ENCODE measurements at regions not wholly inside any gene's neighbourhood (a gene's known extent, or its start where the extent isn't known, plus 50 kb on each side); places are given as distances from the start of the nearest gene placed in this dataset.
"Not testable (repeated sequence)": the region's sequence is repeated elsewhere in the genome, so short reads cannot be mapped to it uniquely, and the experiment has no call there.

DNA sequence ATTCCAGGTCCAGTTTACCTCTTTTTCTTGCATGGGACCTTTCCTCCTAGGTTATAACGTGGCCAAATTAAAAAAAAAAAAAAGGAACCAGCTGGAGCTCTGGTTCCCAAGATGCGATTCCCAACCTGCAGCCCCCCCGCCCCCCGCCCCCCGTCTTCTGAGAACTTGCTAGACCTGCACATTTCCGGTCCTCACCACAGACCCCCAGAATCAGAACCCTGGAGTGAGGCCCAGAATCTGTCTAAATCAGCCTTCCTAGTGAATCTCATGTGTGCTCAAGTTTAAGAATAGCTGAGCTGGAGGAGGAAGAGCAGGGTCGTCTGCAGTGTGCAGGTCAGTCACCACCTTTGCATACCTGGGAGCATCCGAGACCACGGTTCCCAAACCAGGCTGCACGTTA is 144.2 kb downstream of the KLF6 start:
- no peaks in the 10 kb centered on the region for H3K4me1 Mint-ChIP-seq (ENCODE audit: low read depth)
- H3K36me3 Mint-ChIP-seq (ENCODE audit: low read depth): no peaks in the 10 kb centered on the region
- intact Hi-C loops (cut with micrococcal nuclease): no loop called here
- no peak overlapping the region for H3K27ac Mint-ChIP-seq
- no peak overlapping the region for H3K4me3 Mint-ChIP-seq
- peaks cover 9% of the 10 kb centered on the region for H3K27me3 Mint-ChIP-seq
- H3K9me3 Mint-ChIP-seq: peaks cover 10% of the 10 kb centered on the region

DNA sequence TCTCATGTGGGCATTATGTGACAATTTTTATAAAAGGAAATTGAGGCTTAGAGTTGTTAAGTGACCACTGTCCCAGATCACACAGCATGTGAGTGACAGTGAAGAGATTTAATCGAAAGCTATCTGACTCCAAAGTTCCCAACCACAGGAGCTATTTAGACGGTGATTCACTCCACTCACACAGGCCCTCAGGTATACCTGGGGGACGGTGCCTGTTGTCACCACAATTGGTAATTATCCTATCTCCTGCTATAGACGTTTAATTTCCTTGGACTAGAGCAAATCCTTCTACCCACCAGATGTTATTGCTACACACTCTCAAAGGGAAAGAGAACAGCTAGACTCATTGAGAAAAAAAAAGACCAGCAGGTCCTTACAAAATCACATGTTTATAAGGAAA is 145.5 kb downstream of the KLF6 start:
- peaks cover 9% of the 10 kb centered on the region for H3K27me3 Mint-ChIP-seq
- H3K36me3 Mint-ChIP-seq (ENCODE audit: low read depth): no peaks in the 10 kb centered on the region
- H3K4me3 Mint-ChIP-seq: no peak overlapping the region
- intact Hi-C loops (cut with micrococcal nuclease): no loop called here
- H3K4me1 Mint-ChIP-seq (ENCODE audit: low read depth): no peaks in the 10 kb centered on the region
- no peak overlapping the region for H3K27ac Mint-ChIP-seq
- peaks cover 10% of the 10 kb centered on the region for H3K9me3 Mint-ChIP-seq

DNA sequence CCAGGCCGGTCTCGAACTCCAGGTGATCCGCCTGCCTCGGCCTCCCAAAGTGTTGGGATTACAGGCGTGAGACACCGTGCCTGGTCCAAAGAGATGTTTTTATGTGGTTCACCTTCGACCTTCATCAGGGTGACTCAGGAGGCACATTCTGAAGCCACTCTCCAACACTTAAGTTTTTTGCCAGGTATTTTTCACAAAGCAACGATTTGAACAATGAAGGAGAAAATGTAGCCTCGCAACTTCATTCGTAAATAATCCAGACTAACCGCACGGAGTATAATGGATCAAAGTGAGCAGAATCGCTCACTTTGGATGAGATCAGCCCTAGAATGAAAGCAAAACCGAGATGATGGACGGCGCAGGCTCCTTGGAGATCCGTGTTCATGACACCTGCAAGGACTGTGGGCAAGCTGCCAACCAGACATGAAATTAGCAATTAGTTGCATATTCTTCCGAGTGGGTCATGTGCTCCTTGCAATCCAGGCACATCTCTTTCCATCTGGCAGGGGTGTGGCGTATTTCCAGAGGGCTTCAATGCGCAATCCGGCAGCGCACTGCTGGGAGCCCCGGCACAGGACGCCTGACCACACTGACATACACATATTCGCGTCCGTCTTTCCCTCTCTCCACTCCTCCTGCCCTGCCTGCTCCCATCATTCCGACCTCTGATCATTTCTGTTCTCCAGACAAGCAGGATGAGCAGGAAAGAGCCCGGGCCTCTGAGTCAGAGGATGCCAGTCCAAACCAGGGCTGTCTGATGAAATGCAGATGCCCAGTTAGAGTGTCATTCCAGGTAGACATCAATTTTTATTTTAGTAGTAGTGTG is 148.4 kb downstream of the KLF6 start:
- H3K27ac Mint-ChIP-seq: no peak overlapping the region

DNA sequence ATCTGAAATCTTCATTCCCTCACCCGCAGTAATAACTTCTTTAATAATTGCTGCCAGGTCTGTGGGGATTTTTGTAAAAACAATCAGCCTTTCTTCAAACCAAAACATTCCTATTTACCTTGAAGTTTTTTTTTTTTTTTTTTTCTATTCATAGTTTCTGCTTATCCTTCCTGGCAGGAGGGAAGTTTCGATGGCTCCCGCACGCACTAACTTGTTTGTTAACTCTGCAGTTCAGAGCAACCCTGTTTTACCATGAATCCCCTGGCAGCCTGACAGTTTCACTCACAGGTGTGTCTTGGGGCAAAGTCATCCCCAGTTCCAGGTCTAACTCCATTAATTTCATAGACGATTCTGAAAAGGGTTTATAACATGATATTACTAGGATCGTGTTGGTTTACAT is 149.3 kb downstream of the KLF6 start:
- Mint-ChIP-seq H3K36me3 (ENCODE audit: low read depth) (no peaks in the 10 kb centered on the region), H3K9me3 (no peaks in the 10 kb centered on the region), H3K27ac (no peak overlapping the region), H3K27me3 (peaks cover 8% of the 10 kb centered on the region), H3K4me1 (ENCODE audit: low read depth) (no peaks in the 10 kb centered on the region), H3K4me3 (no peak overlapping the region)
- intact Hi-C loops (cut with micrococcal nuclease): no loop called here

More for the DNA sequence above, 148.4 kb downstream of the KLF6 start:
- Mint-ChIP-seq H3K36me3 (ENCODE audit: low read depth) (no peaks in the 10 kb centered on the region), H3K4me1 (ENCODE audit: low read depth) (no peaks in the 10 kb centered on the region), H3K27me3 (peaks cover 4% of the 10 kb centered on the region), H3K9me3 (peaks cover under 1% of the 10 kb centered on the region), H3K4me3 (no peak overlapping the region)
- intact Hi-C loops (cut with micrococcal nuclease): no loop called here

DNA sequence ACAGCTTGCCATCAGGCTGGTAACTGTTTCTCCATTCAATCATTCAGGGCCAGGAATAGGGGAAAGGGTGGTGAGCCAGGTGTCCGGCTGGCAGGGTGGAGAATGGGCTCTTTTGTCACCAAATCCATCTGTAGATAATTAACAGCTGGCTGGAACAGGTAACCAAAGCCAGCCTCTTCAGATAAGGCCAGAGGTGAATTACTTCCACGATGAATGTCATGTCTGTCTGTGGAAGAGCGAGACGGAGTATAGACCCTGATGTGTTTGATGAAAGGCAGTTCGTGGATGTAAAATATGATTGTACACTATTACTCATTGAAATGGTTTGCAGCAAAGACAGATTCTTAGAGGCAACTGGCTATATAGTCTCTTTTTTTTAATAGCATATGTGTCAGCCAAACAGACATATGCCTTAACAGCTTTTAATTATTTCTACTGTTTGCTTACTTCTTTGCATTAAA is 149.8 kb downstream of the KLF6 start:
- no peaks in the 10 kb centered on the region for H3K36me3 Mint-ChIP-seq (ENCODE audit: low read depth)
- no peak overlapping the region for H3K27ac Mint-ChIP-seq
- no peak overlapping the region for H3K4me3 Mint-ChIP-seq
- intact Hi-C loops (cut with micrococcal nuclease): no loop called here
- peaks cover 9% of the 10 kb centered on the region for H3K27me3 Mint-ChIP-seq
- no peaks in the 10 kb centered on the region for H3K4me1 Mint-ChIP-seq (ENCODE audit: low read depth)
- no peaks in the 10 kb centered on the region for H3K9me3 Mint-ChIP-seq

DNA sequence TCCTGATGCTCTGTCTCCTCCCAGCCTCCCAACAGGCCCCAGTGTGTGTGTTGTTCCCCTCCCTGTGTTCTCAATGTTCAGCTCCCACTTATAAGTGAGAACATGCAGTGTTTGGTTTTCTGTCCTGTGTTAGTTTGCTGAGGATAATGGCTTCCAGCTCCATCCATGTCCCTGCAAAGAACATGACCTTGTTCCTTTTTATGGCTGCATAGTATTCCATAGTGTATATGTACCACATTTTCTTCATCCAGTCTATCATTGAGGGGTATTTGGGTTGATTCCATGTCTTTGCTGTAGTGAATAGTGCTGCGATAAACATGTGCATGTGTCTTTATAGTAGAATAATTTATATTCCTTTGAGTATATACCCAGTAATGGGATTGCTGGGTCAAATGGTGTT is 150.4 kb downstream of the KLF6 start:
- intact Hi-C loops (cut with micrococcal nuclease); H3K27ac Mint-ChIP-seq; H3K9me3 Mint-ChIP-seq; H3K4me1 Mint-ChIP-seq (ENCODE audit: low read depth); H3K4me3 Mint-ChIP-seq; H3K27me3 Mint-ChIP-seq; H3K36me3 Mint-ChIP-seq (ENCODE audit: low read depth): not testable (repeated sequence)

DNA sequence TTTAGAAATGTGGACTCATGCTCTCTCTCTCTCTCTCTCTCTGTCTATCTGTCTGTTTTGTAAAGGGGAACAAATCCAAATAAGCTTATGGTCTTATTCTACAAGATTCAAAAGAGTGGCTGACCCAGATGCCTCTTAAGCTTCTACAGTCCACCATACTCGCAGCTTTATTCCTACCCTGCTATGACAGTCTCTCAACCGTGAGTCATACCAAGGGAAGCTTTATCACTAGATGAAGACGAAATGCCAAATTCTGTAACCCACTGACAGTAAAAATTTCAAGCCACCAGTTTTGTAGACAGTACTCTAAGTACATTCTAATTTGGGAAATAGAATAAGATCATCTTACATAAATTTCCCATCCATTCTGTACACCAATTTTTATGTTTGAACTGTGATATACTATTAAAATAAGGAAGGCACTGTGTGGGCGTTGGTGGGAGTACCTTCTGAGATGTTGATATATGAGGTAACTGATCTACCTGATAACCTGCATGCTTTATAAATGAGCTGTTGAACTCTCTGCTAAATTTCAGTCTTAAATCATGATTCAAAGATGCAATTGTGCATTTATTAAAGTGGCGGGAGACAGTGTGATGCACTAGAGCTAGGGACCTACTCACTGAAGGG is 153.2 kb downstream of the KLF6 start:
- H3K36me3 Mint-ChIP-seq (ENCODE audit: low read depth): no peaks in the 10 kb centered on the region
- H3K27me3 Mint-ChIP-seq: peaks cover 9% of the 10 kb centered on the region
- intact Hi-C loops (cut with micrococcal nuclease): no loop called here
- no peak overlapping the region for H3K27ac Mint-ChIP-seq
- H3K4me1 Mint-ChIP-seq (ENCODE audit: low read depth): no peaks in the 10 kb centered on the region
- no peak overlapping the region for H3K4me3 Mint-ChIP-seq
- H3K9me3 Mint-ChIP-seq: no peaks in the 10 kb centered on the region

DNA sequence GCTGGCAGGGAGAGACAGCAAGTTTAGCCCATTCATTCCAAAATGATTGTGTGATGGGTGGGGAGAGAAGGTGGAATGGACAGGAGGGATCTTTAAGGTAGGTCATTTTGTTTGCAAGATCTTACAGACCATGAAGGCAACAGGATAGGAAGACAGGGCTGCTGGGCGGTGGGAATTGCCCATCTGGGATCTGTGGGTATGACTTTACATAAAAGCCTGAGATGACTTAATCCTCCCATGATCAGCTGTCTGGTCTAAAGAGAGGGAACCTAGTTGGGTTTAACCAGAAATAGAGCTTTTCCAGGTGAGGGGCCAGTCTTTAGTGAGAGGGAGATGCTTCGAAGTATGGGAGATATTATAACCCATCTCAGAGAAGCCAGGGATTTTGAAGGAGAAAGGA is 153.7 kb downstream of the KLF6 start:
- Mint-ChIP-seq H3K27me3 (peaks cover 9% of the 10 kb centered on the region), H3K9me3 (no peaks in the 10 kb centered on the region), H3K36me3 (ENCODE audit: low read depth) (no peaks in the 10 kb centered on the region), H3K4me3 (no peak overlapping the region), H3K27ac (no peak overlapping the region), H3K4me1 (ENCODE audit: low read depth) (no peaks in the 10 kb centered on the region)
- intact Hi-C loops (cut with micrococcal nuclease): no loop called here

DNA sequence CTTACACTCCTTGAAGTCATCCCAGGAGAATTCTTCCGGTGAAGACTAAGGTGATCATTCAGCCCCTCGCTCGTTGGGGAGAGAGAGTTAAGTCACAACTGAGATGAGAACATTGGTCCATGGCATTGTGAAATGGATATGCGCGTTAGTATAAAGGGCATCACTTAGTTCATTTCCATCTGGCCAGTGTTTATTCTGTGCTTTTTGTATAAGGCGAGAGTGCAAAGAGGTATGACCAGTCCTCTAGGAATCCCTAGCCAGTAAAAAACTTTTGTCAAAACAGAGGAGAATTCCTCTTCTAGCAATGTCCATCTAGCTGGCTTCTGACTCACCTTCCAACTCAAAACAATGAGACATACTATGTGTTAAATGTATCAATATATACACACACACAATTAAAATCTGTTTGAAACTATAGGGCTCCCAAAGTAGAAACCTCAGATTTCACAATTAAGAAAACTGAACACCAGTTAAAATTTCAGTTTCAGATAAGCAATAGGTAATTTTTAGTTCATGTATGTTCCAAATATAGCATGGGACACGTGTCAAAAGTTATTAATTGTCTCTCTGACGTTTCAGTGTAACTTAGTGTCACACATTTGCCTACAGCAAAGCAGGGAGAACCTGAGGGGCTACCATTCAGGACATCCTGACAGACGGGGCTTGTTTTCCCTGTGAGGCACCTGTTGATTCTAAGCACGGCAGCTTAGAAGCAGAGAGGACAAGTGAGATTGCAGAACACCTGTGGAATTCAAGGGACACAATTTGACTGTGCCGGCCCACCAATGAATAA is 158.9 kb downstream of the KLF6 start:
- H3K27me3 Mint-ChIP-seq: peaks cover 5% of the 10 kb centered on the region
- intact Hi-C loops (cut with micrococcal nuclease): no loop called here
- no peak overlapping the region for H3K27ac Mint-ChIP-seq
- H3K36me3 Mint-ChIP-seq (ENCODE audit: low read depth): no peaks in the 10 kb centered on the region
- no peak overlapping the region for H3K4me3 Mint-ChIP-seq
- H3K4me1 Mint-ChIP-seq (ENCODE audit: low read depth): peaks cover 10% of the 10 kb centered on the region
- H3K9me3 Mint-ChIP-seq: no peaks in the 10 kb centered on the region

DNA sequence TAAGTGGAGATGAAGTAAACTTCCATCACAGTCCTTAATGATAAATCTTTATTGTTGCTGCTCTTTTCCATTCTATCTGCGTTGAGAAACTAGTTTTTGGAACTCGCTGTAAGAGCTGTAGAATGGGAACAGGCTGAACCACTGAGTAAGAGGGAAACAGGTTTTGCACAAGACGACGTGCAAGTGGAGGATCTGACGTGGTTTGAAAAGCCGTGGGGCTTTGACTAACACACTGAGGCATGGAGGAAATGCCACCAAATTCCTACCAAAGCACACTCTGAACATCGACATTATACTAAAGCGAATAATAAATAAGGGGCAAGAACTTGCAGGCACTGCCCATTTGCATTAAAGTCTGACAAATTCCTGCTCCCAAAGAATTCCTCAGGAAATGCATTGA is 160.6 kb downstream of the KLF6 start:
- Mint-ChIP-seq H3K4me3 (no peak overlapping the region), H3K27ac (no peak overlapping the region), H3K36me3 (ENCODE audit: low read depth) (peaks cover 7% of the 10 kb centered on the region), H3K4me1 (ENCODE audit: low read depth) (peaks cover 10% of the 10 kb centered on the region), H3K9me3 (peaks cover 13% of the 10 kb centered on the region), H3K27me3 (peaks cover 4% of the 10 kb centered on the region)
- intact Hi-C loops (cut with micrococcal nuclease): no loop called here

DNA sequence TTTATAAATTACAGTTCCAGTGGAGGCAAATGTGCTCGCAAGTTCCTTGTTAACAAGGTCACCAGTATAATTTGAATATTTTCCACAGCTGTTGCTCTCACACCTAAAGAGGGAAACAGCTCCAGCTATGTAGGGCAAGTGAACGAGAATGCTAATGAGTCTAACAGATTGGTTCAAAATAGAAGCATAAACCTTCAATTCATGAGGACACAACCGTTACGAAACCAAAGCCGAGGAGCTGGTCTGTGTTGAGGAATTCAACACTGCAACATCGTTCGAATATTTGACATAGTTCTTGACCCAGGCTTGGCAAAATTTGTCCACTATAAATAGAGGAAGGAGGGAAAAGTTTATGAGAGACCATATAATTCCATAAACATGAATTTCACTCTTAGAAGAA is 161.3 kb downstream of the KLF6 start:
- Mint-ChIP-seq H3K36me3 (ENCODE audit: low read depth) (peaks cover 7% of the 10 kb centered on the region), H3K9me3 (peaks cover 13% of the 10 kb centered on the region), H3K4me3 (no peak overlapping the region), H3K27me3 (peaks cover 4% of the 10 kb centered on the region), H3K4me1 (ENCODE audit: low read depth) (peaks cover 10% of the 10 kb centered on the region), H3K27ac (no peak overlapping the region)
- intact Hi-C loops (cut with micrococcal nuclease): no loop called here

DNA sequence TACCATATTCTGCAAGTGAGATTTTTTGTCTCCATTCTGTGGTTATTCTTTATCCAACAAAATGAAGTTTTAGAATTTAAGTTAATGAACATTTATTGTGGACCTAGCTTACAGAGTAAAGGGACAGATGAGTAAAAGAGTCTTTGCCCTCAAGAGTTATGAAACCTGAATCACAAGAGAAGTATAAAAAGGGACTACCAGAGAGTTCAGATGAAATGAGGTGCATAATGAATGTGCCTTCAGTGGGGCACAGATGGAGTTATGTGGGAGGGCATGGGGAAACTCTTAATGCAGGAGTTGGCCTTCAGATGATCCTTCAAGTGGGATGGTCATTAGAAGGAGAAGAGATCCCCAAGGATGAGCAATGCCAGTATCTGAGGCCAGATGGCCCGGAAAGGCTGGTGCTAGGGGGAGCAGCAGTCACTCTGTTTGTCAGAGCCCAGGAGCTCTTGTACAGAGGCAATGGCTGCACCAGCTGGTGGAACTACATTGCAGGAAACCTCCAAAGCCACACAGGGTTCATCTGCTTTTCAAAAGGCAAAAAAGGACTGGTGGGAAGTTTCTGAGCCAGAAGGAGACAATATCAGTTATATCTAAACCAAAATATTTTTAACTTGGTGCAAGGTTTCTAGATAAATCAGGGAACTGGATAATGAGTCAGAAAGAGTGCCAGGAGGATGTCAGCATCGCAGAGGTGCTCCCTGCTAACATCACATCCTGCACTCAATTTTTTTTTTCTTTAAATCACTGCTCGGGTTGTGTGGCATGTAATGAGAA is 162.0 kb downstream of the KLF6 start:
- peaks cover 4% of the 10 kb centered on the region for H3K27me3 Mint-ChIP-seq
- peaks cover 10% of the 10 kb centered on the region for H3K4me1 Mint-ChIP-seq (ENCODE audit: low read depth)
- H3K4me3 Mint-ChIP-seq: no peak overlapping the region
- no peak overlapping the region for H3K27ac Mint-ChIP-seq
- H3K9me3 Mint-ChIP-seq: peaks cover 13% of the 10 kb centered on the region
- peaks cover 7% of the 10 kb centered on the region for H3K36me3 Mint-ChIP-seq (ENCODE audit: low read depth)
- intact Hi-C loops (cut with micrococcal nuclease): no loop called here

DNA sequence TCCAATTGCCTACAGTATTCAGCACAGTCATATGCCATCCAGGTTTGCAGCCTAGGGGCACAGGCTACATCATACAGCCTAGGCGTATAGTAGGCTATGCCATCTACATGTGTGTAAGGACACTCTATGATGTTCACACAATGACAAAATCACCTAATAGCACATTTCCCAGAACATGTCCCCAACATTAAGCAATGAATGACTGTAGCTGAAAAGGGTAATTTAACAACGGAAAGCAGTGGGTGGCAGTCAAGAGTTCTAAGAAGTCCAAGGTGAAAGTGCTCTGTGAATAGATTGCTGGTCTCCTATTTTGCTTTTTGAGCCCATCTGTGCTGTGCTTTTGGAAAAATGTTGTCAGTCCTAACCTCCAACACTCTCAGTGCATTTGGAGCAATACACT is 162.6 kb downstream of the KLF6 start:
- Mint-ChIP-seq H3K36me3 (ENCODE audit: low read depth) (peaks cover 7% of the 10 kb centered on the region), H3K27ac (no peak overlapping the region), H3K4me1 (ENCODE audit: low read depth) (peaks cover 10% of the 10 kb centered on the region), H3K9me3 (peaks cover 13% of the 10 kb centered on the region), H3K27me3 (peaks cover 4% of the 10 kb centered on the region), H3K4me3 (no peak overlapping the region)
- intact Hi-C loops (cut with micrococcal nuclease): no loop called here
